GM12878 (cell line): ENCODE measurements at regions not wholly inside any gene's neighbourhood (a gene's known extent, or its start where the extent isn't known, plus 50 kb on each side); places are given as distances from the start of the nearest gene placed in this dataset.
A peak's percentile ranks its signal among the peaks of the same experiment; 100 is the strongest.

Experiments
- CBX5 ChIP-seq: sonication (generic); IDR thresholded peaks from 2 replicates; pipeline ENCODE4 v1.6.1; 2016; ENCODE audit warnings: low read depth, moderate library complexity, mild to moderate bottlenecking, inconsistent platforms
- EZH2 ChIP-seq: IDR thresholded peaks from 2 replicates; pipeline ENCODE4 v1.6.1; 2012; ENCODE audit warnings: low read depth, mild to moderate bottlenecking, control low read depth, inconsistent platforms, low read length, borderline replicate concordance; ENCODE audit not compliant: control insufficient read depth
- FOXM1 ChIP-seq: IDR thresholded peaks from 2 replicates; pipeline ENCODE4 v1.6.1; 2012; ENCODE audit warnings: low read depth, mild to moderate bottlenecking, inconsistent platforms, low read length, moderate library complexity
- NFIC ChIP-seq: IDR thresholded peaks from 2 replicates; pipeline ENCODE4 v1.6.1; 2012; ENCODE audit warnings: low read depth, mild to moderate bottlenecking, inconsistent platforms, low read length, moderate library complexity
- SIN3A ChIP-seq: IDR thresholded peaks from 2 replicates; pipeline ENCODE4 v1.6.1; 2012; ENCODE audit warnings: low read depth, low read length, improper control_type of control experiment
- SMARCA5 ChIP-seq: fragments of 450-650 bp; IDR thresholded peaks from 2 replicates; pipeline ENCODE4 v1.6.1; 2017; ENCODE audit warnings: mild to moderate bottlenecking
- SMC3 ChIP-seq: IDR thresholded peaks from 2 replicates; pipeline ENCODE4 v1.6.1; 2011; ENCODE audit warnings: low read length, improper control_type of control experiment, borderline replicate concordance
- TAF1 ChIP-seq: IDR thresholded peaks from 2 replicates; pipeline ENCODE4 v1.6.1; 2011; ENCODE audit warnings: mild to moderate bottlenecking, low read depth, low read length, borderline replicate concordance
- YBX1 ChIP-seq: fragments of 450-650 bp; IDR thresholded peaks from 2 replicates; pipeline ENCODE4 v1.6.1; 2016; ENCODE audit warnings: antibody characterized with exemption
- YY1 ChIP-seq: IDR thresholded peaks from 2 replicates; pipeline ENCODE4 v1.6.1; 2011; ENCODE audit warnings: low read depth, mild to moderate bottlenecking, low read length
- ZNF207 ChIP-seq: fragments of 450-650 bp; IDR thresholded peaks from 2 replicates; pipeline ENCODE4 v1.6.1; 2014; ENCODE audit warnings: antibody characterized with exemption, mild to moderate bottlenecking, borderline replicate concordance
- ZNF622 ChIP-seq: fragments of 450-650 bp; IDR thresholded peaks from 2 replicates; pipeline ENCODE4 v1.6.1; 2017; ENCODE audit warnings: mild to moderate bottlenecking, inconsistent platforms
- TF ChIP-seq, protein P1 (sequence below): fragments of 450-650 bp; IDR thresholded peaks from 2 replicates; pipeline ENCODE4 v1.6.1; 2017; ENCODE audit warnings: mild to moderate bottlenecking, low read depth, inconsistent platforms; ENCODE audit not compliant: poor library complexity, severe bottlenecking
- TF ChIP-seq, protein P2 (sequence below): fragments of 450-650 bp; conservative IDR thresholded peaks from 2 replicates; pipeline ENCODE4 v1.6.1; 2017; ENCODE audit warnings: mild to moderate bottlenecking, moderate library complexity
- TF ChIP-seq, protein P3 (sequence below): fragments of 450-650 bp; formaldehyde crosslinking; IDR thresholded peaks from 2 replicates; pipeline ENCODE4 v1.4.0; 2022; ENCODE audit warnings: mild to moderate bottlenecking, moderate library complexity
- TF ChIP-seq, protein P4 (sequence below): fragments of 450-650 bp; IDR thresholded peaks from 2 replicates; pipeline ENCODE4 v1.6.1; 2016; ENCODE audit warnings: mild to moderate bottlenecking
- TF ChIP-seq, protein P5 (sequence below): fragments of 450-650 bp; IDR thresholded peaks from 2 replicates; pipeline ENCODE4 v1.6.1; 2017; ENCODE audit warnings: mild to moderate bottlenecking, moderate library complexity
- TF ChIP-seq, protein P6 (sequence below): IDR thresholded peaks from 2 replicates; pipeline ENCODE4 v1.6.1; 2012; ENCODE audit warnings: low read depth, low read length, improper control_type of control experiment

DNA sequence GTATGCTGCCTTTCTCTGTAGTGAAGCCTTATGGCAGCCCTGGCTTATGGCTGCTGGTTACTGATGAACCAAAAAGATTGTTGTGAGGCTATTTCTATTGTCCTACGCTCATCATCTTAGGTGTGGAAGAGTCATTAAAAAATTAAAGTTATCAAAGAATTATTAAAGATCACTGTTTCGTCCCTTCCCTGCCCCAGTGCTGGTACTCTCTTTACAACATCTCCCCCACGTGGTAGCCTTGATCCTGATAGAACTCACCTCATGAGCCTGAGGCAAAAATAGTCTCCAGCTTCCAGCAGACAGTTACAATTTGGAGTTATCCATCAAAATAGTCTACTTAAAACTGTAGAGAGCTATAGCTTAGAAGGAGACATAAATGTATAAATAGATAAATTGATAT is 201.5 kb downstream of the S1PR1 start (continued):
- TF ChIP-seq FOXM1 (0 out of 2 replicates have a peak, but pooled peaks have one; percentile 14), TAF1 (no peak), NFIC (peak; percentile 15), YBX1 (no peak), SIN3A (no peak), CBX5 (peak; percentile 78; the same call in 1 of the 2 replicates), SMC3 (peak; percentile 90), ZNF622 (no peak), SMARCA5 (0 out of 2 replicates have a peak, but pooled peaks have one; percentile 14), YY1 (peak; percentile 52; the same call in 1 of the 2 replicates), EZH2 (no peak), ZNF207 (no peak)
- TF ChIP-seq, protein P1, sequence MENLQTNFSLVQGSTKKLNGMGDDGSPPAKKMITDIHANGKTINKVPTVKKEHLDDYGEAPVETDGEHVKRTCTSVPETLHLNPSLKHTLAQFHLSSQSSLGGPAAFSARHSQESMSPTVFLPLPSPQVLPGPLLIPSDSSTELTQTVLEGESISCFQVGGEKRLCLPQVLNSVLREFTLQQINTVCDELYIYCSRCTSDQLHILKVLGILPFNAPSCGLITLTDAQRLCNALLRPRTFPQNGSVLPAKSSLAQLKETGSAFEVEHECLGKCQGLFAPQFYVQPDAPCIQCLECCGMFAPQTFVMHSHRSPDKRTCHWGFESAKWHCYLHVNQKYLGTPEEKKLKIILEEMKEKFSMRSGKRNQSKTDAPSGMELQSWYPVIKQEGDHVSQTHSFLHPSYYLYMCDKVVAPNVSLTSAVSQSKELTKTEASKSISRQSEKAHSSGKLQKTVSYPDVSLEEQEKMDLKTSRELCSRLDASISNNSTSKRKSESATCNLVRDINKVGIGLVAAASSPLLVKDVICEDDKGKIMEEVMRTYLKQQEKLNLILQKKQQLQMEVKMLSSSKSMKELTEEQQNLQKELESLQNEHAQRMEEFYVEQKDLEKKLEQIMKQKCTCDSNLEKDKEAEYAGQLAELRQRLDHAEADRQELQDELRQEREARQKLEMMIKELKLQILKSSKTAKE: peak; percentile 64
- TF ChIP-seq, protein P2, sequence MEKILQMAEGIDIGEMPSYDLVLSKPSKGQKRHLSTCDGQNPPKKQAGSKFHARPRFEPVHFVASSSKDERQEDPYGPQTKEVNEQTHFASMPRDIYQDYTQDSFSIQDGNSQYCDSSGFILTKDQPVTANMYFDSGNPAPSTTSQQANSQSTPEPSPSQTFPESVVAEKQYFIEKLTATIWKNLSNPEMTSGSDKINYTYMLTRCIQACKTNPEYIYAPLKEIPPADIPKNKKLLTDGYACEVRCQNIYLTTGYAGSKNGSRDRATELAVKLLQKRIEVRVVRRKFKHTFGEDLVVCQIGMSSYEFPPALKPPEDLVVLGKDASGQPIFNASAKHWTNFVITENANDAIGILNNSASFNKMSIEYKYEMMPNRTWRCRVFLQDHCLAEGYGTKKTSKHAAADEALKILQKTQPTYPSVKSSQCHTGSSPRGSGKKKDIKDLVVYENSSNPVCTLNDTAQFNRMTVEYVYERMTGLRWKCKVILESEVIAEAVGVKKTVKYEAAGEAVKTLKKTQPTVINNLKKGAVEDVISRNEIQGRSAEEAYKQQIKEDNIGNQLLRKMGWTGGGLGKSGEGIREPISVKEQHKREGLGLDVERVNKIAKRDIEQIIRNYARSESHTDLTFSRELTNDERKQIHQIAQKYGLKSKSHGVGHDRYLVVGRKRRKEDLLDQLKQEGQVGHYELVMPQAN: no peak
- TF ChIP-seq, protein P3, sequence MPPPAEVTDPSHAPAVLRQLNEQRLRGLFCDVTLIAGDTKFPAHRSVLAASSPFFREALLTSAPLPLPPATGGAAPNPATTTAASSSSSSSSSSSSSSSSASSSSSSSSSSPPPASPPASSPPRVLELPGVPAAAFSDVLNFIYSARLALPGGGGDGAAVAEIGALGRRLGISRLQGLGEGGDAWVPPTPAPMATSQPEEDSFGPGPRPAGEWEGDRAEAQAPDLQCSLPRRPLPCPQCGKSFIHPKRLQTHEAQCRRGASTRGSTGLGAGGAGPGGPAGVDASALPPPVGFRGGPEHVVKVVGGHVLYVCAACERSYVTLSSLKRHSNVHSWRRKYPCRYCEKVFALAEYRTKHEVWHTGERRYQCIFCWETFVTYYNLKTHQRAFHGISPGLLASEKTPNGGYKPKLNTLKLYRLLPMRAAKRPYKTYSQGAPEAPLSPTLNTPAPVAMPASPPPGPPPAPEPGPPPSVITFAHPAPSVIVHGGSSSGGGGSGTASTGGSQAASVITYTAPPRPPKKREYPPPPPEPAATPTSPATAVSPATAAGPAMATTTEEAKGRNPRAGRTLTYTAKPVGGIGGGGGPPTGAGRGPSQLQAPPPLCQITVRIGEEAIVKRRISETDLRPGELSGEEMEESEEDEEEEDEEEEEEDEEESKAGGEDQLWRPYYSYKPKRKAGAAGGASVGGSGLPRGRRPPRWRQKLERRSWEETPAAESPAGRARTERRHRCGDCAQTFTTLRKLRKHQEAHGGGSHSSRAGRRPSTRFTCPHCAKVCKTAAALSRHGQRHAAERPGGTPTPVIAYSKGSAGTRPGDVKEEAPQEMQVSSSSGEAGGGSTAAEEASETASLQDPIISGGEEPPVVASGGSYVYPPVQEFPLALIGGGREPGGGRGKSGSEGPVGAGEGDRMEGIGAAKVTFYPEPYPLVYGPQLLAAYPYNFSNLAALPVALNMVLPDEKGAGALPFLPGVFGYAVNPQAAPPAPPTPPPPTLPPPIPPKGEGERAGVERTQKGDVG (CRISPR knock-in tag): no peak
- TF ChIP-seq, protein P4, sequence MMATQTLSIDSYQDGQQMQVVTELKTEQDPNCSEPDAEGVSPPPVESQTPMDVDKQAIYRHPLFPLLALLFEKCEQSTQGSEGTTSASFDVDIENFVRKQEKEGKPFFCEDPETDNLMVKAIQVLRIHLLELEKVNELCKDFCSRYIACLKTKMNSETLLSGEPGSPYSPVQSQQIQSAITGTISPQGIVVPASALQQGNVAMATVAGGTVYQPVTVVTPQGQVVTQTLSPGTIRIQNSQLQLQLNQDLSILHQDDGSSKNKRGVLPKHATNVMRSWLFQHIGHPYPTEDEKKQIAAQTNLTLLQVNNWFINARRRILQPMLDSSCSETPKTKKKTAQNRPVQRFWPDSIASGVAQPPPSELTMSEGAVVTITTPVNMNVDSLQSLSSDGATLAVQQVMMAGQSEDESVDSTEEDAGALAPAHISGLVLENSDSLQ: no peak
- TF ChIP-seq, protein P5, sequence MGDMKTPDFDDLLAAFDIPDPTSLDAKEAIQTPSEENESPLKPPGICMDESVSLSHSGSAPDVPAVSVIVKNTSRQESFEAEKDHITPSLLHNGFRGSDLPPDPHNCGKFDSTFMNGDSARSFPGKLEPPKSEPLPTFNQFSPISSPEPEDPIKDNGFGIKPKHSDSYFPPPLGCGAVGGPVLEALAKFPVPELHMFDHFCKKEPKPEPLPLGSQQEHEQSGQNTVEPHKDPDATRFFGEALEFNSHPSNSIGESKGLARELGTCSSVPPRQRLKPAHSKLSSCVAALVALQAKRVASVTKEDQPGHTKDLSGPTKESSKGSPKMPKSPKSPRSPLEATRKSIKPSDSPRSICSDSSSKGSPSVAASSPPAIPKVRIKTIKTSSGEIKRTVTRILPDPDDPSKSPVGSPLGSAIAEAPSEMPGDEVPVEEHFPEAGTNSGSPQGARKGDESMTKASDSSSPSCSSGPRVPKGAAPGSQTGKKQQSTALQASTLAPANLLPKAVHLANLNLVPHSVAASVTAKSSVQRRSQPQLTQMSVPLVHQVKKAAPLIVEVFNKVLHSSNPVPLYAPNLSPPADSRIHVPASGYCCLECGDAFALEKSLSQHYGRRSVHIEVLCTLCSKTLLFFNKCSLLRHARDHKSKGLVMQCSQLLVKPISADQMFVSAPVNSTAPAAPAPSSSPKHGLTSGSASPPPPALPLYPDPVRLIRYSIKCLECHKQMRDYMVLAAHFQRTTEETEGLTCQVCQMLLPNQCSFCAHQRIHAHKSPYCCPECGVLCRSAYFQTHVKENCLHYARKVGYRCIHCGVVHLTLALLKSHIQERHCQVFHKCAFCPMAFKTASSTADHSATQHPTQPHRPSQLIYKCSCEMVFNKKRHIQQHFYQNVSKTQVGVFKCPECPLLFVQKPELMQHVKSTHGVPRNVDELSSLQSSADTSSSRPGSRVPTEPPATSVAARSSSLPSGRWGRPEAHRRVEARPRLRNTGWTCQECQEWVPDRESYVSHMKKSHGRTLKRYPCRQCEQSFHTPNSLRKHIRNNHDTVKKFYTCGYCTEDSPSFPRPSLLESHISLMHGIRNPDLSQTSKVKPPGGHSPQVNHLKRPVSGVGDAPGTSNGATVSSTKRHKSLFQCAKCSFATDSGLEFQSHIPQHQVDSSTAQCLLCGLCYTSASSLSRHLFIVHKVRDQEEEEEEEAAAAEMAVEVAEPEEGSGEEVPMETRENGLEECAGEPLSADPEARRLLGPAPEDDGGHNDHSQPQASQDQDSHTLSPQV: 0 out of 2 replicates have a peak, but pooled peaks have one; percentile 35
- TF ChIP-seq, protein P6, sequence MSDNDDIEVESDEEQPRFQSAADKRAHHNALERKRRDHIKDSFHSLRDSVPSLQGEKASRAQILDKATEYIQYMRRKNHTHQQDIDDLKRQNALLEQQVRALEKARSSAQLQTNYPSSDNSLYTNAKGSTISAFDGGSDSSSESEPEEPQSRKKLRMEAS: 0 out of 2 replicates have a peak, but pooled peaks have one; percentile 16
